Left lung (tissue), 4 donors: ENCODE measurements at regions not wholly inside any gene's neighbourhood (a gene's known extent, or its start where the extent isn't known, plus 50 kb on each side); places are given as distances from the start of the nearest gene placed in this dataset.

Source experiments
- ATAC-seq: fragments of 200-7000 bp; cut with Tn5 transposase; one replicate; pipeline ENCODE4 v1.9.1; 2020; ENCODE audit warnings: moderate library complexity
- DNase-seq, 4 donors: peaks; one replicate each; pipeline ENCODE4 v3.0.0-alpha.2; 2013 to 2020
- H3K27ac ChIP-seq, 2 donors: fragments of 200-600 bp; sonication (generic) in 1 of 2; one replicate each; pipeline versions ENCODE4 v1.5.0 to v1.8.0; 2020 to 2021
- H3K27me3 ChIP-seq, 2 donors: fragments of 200-600 bp; sonication (generic) in 1 of 2; one replicate each; pipeline versions ENCODE4 v1.5.0 to v1.8.0; 2020 to 2021
- H3K36me3 ChIP-seq, 2 donors: fragments of 200-600 bp; sonication (generic) in 1 of 2; one replicate each; pipeline versions ENCODE4 v1.5.0 to v1.8.0; 2020 to 2021
- H3K4me1 ChIP-seq, 2 donors: fragments of 200-600 bp; one replicate each; pipeline ENCODE4 v1.8.0; 2021
- H3K4me3 ChIP-seq, 2 donors: fragments of 200-600 bp; sonication (generic) in 1 of 2; one replicate each; pipeline versions ENCODE4 v1.5.0 to v1.8.0; 2020 to 2021; ENCODE audit warnings: mild to moderate bottlenecking in 1 of 2
- H3K9me3 ChIP-seq, 2 donors: fragments of 200-600 bp; sonication (generic) in 1 of 2; one replicate each; pipeline versions ENCODE4 v1.5.0 to v1.8.0; 2020 to 2021
- intact Hi-C, 2 donors: fragments of 100-400 bp; cut with DNase I; formaldehyde crosslinking; loops; one replicate each; pipeline versions ENCODE4 v1.11.2 to v1.14.2; 2022
- TF ChIP-seq, protein P1 (sequence below), 2 donors: fragments of 200-600 bp; sonication (generic) in 1 of 2; IDR thresholded peaks; one replicate each; pipeline versions ENCODE4 v1.5.0 to v1.8.0; 2021; ENCODE audit warnings: antibody characterized with exemption in 2 of 2
- donor health status: DM: no; HTN: yes; CAD: no.
- donor health status: DM: no; HTN: no; CAD: no.

DNA sequence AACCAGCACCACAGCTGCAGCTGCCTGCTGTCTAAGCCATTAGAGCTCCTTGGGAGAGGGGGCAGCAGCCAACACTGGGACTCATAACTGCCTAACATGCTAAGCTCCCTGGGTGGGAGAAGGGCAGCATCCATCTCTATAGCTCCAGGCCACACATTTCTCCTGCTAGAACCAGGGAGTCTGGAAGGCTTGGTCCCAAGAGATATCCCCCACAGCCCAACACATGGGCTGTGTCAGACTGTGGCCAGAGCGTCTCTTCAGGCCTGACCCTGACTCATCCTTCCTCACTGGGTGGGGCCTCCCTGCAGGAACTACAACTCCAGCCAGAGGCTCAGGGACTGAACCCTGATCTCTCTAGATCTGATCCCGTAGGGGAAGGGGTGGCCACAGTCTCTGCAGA, 411.1 kb downstream of the HDGFL1 start:
- H3K9me3 ChIP-seq = peaks cover 0 to 15% of the 10 kb centered on the region in 2 donors
- no peak for DNase-seq
- no peaks in the 10 kb centered on the region for H3K27me3 ChIP-seq
- intact Hi-C loops = no loop called here
- H3K4me1 ChIP-seq = no peaks in the 10 kb centered on the region
- no peaks in the 10 kb centered on the region for H3K36me3 ChIP-seq
- no peak overlapping the region for H3K27ac ChIP-seq
- H3K4me3 ChIP-seq = no peak overlapping the region
- ATAC-seq = no peak
- TF ChIP-seq, protein P1, sequence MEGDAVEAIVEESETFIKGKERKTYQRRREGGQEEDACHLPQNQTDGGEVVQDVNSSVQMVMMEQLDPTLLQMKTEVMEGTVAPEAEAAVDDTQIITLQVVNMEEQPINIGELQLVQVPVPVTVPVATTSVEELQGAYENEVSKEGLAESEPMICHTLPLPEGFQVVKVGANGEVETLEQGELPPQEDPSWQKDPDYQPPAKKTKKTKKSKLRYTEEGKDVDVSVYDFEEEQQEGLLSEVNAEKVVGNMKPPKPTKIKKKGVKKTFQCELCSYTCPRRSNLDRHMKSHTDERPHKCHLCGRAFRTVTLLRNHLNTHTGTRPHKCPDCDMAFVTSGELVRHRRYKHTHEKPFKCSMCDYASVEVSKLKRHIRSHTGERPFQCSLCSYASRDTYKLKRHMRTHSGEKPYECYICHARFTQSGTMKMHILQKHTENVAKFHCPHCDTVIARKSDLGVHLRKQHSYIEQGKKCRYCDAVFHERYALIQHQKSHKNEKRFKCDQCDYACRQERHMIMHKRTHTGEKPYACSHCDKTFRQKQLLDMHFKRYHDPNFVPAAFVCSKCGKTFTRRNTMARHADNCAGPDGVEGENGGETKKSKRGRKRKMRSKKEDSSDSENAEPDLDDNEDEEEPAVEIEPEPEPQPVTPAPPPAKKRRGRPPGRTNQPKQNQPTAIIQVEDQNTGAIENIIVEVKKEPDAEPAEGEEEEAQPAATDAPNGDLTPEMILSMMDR (IDR thresholded peaks at IDR 0.05) = no peak

DNA sequence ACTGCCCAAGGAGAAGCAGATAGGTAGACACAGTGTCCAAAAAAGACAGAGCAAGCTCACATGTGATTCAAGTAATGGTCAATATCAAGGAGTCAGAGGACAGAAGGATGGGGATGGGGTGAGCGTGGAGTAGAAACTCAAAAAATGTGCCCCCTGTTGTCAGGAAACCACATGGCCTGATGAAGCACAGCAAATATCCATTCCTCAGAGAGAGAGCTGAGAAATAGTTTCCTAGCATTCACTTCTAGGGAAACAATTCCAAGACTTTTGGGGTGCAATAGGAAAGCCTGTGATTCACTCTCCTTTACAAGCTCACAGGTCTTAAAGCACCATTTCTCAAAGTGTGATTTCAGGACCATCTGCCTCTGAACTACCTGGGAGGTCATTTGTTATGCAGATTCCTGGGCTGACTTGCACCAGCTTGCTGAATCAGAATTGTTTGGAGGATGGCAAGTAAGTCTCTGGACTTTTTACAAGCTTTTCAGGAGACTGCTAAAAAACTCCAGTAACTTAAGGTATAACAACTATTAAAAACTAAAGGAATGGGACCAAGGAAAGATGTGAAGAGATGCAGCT, 432.8 kb downstream of the HDGFL1 start:
- no peak overlapping the region for H3K27ac ChIP-seq
- H3K27me3 ChIP-seq = no peaks in the 10 kb centered on the region
- intact Hi-C loops = no loop called here
- no peak for DNase-seq
- no peak for ATAC-seq
- TF ChIP-seq, protein P1 (IDR thresholded peaks at IDR 0.05) = no peak
- H3K4me3 ChIP-seq = no peak overlapping the region
- no peaks in the 10 kb centered on the region for H3K4me1 ChIP-seq
- H3K9me3 ChIP-seq = no peaks in the 10 kb centered on the region
- H3K36me3 ChIP-seq = no peaks in the 10 kb centered on the region

DNA sequence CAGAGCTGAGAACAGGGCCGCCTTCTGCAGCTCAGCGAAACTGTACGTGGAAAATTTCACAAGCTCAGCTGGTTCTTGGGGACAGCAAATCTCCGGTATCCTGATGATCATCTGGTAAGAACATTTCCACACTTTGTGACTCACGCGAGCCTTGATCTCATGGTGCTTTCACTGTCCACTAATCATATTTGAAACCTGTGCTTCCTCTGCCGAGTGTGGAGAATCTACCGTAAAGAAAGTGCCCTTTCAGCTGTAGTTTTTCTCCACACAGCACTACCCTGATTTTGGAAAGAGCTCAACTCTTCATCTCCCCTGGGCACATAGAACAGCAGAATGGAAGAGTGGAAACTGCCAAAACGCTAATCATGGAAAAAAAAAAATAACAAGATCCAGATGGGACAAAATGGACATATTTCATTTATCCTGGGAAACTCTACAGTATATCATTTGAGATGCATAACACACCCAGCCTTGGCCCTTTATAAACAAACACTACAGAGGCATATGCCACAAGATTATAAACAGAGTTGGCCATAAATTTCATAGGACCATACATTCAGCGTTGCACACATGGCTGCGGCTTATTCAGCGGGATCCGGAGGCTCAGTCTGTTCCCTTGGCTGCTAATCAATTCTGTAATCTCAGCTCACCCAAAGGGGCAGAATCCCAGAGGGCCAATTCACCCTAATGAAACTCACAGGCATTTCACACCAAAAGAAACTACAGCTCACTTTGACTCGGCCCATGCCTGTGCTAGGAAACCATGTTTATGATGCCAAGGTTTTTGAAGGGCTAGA, 434.5 kb downstream of the HDGFL1 start:
- Histone ChIP-seq H3K27me3 (no peaks in the 10 kb centered on the region), H3K4me3 (no peak overlapping the region), H3K4me1 (no peaks in the 10 kb centered on the region), H3K9me3 (no peaks in the 10 kb centered on the region), H3K36me3 (no peaks in the 10 kb centered on the region), H3K27ac (no peak overlapping the region)
- ATAC-seq (no peak), DNase-seq (no peak)
- TF ChIP-seq, protein P1 (IDR thresholded peaks at IDR 0.05) = no peak
- intact Hi-C loops = no loop called here

DNA sequence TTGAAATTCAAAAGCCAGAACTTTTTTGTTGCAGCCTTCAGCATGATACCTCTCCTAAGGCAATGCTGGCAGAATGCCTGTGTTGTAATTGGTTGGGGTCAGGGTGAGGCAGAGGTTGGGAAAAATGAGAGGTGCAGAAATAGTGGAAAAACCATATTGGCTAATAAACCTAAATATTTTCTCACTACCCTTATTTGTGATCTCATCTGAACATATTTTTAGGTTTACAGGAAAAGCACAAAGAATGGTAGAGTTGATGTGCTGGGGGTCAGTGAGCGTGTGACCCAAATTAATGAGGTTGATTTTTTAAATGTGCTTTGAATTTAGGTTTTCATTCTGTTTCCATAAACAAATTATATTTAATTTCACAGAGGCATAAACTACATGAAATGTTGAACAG, 437.3 kb downstream of the HDGFL1 start:
- DNase-seq (no peak), ATAC-seq (no peak)
- Histone ChIP-seq H3K4me1 (no peaks in the 10 kb centered on the region), H3K27me3 (no peaks in the 10 kb centered on the region), H3K27ac (no peak overlapping the region), H3K4me3 (no peak overlapping the region), H3K9me3 (peaks cover 0 to 7% of the 10 kb centered on the region in 2 donors), H3K36me3 (no peaks in the 10 kb centered on the region)
- TF ChIP-seq, protein P1 (IDR thresholded peaks at IDR 0.05) = no peak
- intact Hi-C loops = no loop called here

DNA sequence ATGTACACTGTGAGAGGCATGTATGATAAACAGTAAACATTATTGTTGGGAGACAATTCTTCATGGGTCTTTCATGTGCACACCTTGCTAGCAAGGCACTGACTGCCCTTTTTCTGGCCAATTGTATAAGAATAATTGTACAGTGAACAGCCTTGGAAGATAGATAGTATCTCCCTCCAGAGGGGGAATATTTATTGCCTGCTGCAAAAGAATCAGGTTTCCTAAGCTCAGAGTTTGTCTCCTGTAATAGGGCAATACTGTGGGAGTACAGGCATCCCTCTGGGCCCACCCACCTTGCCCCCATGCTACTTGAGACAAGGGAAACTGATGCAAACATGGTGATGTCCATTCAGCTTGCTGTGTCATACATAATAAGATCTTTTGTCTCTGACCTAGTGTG, 442.2 kb downstream of the HDGFL1 start:
- TF ChIP-seq, protein P1 (IDR thresholded peaks at IDR 0.05) = no peak
- Histone ChIP-seq H3K4me3 (no peak overlapping the region), H3K27me3 (no peaks in the 10 kb centered on the region), H3K4me1 (no peaks in the 10 kb centered on the region), H3K9me3 (peaks cover 0 to 7% of the 10 kb centered on the region in 2 donors), H3K36me3 (no peaks in the 10 kb centered on the region), H3K27ac (no peak overlapping the region)
- no peak for DNase-seq
- no peak for ATAC-seq
- intact Hi-C loops = no loop called here
